AG09309 (cell line): ENCODE measurements at regions not wholly inside any gene's neighbourhood (a gene's known extent, or its start where the extent isn't known, plus 50 kb on each side); places are given as distances from the start of the nearest gene placed in this dataset.
"Not testable (repeated sequence)": the region's sequence is repeated elsewhere in the genome, so short reads cannot be mapped to it uniquely, and the experiment has no call there.

Experiments
- DNase-seq: peaks from one replicate; pipeline ENCODE4 v3.0.0-alpha.2; 2010; ENCODE audit warnings: low read depth
- H3K4me3 ChIP-seq: 2 replicates; pipeline ENCODE4 v1.5.1; 2011; ENCODE audit warnings: mild to moderate bottlenecking, low read depth, low read length, moderate library complexity; ENCODE audit not compliant: control insufficient read depth
- CTCF ChIP-seq: IDR thresholded peaks from 2 replicates; pipeline ENCODE4 v1.5.1; 2011; ENCODE audit warnings: mild to moderate bottlenecking, low read depth, low read length, inconsistent platforms; ENCODE audit not compliant: insufficient read depth, control insufficient read depth; ENCODE audit errors: missing control alignments

- TF ChIP-seq CTCF: no peak
- no peak for DNase-seq
- no peak overlapping the region for H3K4me3 ChIP-seq
These were observed 152.0 kb downstream of the NUFIP1 start for GRCh38 chr13:44837250-44837649.

GRCh38 chr13:44834404-44834803 lies 154.9 kb downstream of the NUFIP1 start:
- DNase-seq: no peak
- TF ChIP-seq CTCF: no peak
- no peak overlapping the region for H3K4me3 ChIP-seq

GRCh38 chr13:44833626-44834025 lies 155.6 kb downstream of the NUFIP1 start:
- TF ChIP-seq CTCF: no peak
- DNase-seq: no peak
- H3K4me3 ChIP-seq: no peak overlapping the region

- DNase-seq: no peak
- no peak for TF ChIP-seq CTCF
- H3K4me3 ChIP-seq: no peak overlapping the region
These were observed 156.1 kb downstream of the NUFIP1 start for GRCh38 chr13:44833139-44833538.

GRCh38 chr13:44826591-44827350 lies 162.5 kb downstream of the NUFIP1 start:
- no peak for TF ChIP-seq CTCF
- DNase-seq: no peak
- H3K4me3 ChIP-seq: no peak overlapping the region

- no peak overlapping the region for H3K4me3 ChIP-seq
- no peak for DNase-seq
- TF ChIP-seq CTCF: no peak
These were observed 163.3 kb downstream of the NUFIP1 start for GRCh38 chr13:44825953-44826352.

GRCh38 chr13:44823555-44823954 lies 165.7 kb downstream of the NUFIP1 start:
- not testable (repeated sequence) for DNase-seq

More at GRCh38 chr13:44823555-44823954, 165.7 kb downstream of the NUFIP1 start:
- H3K4me3 ChIP-seq: not testable (repeated sequence)
